Kidney glomerular epithelial cell (primary cell): ENCODE measurements at regions not wholly inside any gene's neighbourhood (a gene's known extent, or its start where the extent isn't known, plus 50 kb on each side); places are given as distances from the start of the nearest gene placed in this dataset.

Experiments used
- DNase-seq: peaks from one replicate; lab custom pipeline; 2025; lab: John Stamatoyannopoulos, UW

DNA sequence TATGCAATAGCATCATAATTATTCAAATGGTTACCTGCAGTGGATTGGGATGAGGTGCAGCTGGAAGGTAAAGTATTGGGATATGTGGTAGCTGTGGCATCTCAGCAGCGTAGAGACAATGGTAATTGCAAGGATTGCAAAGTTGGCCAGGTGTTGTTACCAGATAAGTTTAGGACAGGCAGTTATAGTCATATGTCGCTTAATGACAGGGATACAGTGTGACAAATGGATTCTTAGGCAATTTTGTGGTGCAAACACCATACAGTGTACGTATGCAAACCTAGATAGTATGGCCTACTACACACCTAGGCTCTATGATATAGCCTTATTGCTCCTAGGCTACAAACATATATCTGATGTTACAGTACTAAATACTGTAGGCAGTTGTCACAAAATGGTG is 163.5 kb upstream of the LYZL2 start:
- DNase-seq: no peak

DNA sequence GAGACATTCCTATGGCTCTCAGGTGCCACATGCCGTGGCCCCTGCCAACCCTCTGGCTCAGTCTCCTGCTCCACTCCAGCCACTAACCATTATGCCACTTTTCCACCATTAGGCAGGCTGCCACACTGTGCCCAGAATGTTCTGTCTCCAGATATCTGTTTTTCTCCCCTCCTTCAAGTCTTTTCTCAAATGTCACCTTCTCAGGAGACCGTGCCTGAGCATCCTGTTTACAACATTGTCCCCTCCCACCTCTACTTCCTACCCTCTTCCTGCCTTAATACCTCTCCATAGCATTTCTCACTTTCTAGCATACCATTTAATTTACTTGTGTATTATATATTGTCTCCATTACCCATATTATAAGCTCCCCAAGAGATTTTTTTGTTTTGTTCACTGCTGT is 162.5 kb upstream of the LYZL2 start:
- no peak for DNase-seq

DNA sequence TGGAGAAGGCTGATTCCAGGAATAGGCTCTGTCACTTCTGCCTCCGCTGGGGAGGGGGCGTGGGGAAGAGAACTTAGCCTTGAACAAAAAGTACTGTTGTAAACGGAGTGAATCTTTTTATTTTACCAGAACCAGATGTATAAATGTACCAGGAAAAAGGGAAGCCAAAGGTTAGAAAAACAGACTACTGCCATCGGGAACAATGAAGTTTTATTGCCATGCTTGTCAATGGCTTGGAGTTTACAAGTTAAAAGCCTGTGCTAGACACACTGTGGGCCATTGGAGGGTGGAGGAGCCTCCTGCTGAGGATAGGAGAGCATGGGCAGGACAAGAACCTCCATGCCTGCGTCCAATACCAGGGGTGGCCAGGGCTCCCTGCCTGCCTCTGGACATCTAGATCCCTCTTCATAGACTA is 161.7 kb upstream of the LYZL2 start:
- DNase-seq: no peak

DNA sequence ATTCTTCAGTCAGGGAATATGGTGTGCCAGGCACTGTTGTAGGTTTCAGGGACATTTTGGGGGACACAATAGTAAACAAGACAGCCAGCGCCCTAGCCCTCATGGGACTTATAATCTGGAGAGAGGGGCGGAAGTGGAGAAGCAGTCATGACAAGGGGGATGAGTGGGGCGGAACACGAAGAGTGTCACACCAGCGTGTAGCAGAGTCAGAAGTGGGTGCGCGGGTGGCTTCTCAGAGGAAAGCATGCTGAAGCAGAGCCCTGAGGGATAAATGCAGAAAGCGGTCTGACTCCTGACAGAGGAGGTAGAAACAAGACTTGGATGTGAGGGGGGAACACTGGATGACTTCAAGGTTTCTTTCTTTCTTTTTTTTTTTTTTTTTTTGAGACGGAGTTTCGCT is 160.3 kb upstream of the LYZL2 start:
- DNase-seq: no peak

DNA sequence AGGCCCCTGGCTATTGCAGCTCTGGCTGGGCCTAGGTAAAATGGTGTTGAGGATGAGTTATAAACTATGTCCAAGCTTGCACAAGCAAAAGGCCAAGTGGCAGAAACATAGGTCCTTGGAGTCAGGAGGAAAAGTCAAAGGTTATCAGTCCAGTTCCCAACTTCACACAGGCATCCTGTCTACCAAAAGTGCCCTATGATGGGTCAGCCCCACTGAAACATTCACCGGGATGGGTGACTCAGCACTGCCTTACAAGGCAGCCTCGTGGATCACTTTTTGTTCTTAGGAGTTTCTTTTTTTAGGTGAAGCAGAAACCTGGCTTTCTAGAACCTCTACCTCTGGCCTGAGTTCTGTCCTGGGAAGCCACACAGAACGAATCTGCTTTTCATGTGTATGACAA is 158.8 kb upstream of the LYZL2 start:
- DNase-seq: no peak

DNA sequence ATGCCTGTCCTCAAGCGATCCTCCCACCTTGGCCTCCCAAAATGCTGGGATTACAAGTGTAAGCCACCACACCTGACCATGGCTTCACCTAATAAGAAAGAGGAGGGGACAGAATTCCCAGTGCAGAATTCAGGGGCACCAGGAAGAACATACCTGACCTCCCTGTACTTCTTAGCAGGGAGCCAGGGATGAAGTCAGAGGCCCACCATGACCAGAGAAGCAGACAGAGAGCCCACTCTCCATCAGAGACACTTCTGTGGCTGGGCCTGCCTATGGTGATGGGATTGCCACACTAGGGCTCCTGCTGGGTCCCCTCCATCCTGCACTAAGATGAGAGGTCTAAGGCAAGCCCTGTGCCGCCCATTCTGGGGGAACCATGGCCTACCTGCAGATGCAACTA is 157.4 kb upstream of the LYZL2 start:
- no peak for DNase-seq

DNA sequence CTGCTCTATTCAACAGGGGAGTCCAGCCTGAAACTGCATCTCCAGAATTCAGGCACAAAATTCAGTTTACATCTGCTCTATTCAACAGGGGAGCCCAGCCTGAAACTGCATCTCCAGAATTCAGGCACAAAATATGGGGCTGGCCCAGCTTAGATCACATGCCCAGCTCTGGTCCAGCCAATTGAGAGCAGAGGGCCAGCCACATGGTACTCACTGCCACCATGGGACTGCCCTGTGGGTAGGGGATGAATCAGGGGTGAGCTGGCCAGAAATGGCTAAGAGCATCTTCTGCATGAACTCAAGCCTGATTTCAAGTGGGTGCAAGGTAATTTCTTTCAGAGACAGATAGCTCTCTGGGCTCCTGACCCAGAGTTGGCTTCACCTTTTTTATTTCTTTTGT is 156.6 kb upstream of the LYZL2 start:
- DNase-seq: no peak

DNA sequence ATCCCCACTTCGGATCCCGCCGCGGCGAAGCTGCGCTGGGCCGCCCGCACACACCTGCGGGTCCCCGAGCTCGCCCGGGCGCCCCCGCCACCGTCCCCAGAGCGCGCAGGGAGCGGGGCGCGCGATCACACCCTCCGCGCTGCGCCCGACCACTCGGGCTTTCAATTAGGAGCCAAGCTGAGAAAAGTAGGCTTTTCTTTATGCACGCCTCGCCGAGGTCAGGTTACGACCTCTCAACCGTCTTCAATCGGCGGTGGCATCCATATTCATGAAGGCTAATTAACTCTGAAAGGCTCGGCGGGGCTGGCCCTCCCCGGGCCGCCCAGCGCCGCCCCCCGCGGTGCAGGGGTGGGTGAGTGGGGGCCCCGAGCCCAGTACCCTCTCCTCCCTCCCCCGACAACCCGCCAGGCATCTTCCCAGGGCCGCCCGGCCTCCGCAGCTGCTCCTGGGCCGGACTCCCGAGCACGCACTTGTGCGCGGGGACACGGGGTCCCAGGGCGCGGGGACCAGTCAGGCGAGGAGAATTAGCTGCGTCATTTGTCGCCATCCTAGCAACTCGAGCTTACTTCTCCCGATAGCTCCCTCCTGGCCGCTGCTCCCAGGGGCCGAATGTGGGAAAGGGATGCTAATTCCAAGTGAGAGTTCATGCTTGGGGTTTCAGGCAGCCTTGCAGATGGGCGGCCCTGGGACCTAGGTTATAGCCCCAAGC is 155.5 kb upstream of the LYZL2 start:
- DNase-seq: no peak

DNA sequence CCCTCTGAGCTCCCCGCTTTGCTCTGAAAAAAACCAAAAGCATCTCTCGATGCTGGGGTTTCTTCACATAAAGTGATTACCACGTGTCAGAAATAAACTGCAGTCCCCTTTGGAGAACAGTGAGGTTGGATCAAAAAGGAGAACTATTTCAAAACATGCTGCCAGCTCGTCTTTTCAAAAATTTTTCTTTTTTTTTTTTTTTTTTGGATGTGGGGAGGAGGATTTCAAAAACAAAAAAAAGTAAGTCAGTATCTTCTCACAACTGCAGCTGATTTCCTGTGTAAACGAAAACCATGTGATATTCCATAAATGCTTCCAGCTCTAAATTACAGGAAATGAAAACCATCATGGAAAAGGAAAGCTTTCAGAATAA is 155.0 kb upstream of the LYZL2 start:
- DNase-seq: no peak

DNA sequence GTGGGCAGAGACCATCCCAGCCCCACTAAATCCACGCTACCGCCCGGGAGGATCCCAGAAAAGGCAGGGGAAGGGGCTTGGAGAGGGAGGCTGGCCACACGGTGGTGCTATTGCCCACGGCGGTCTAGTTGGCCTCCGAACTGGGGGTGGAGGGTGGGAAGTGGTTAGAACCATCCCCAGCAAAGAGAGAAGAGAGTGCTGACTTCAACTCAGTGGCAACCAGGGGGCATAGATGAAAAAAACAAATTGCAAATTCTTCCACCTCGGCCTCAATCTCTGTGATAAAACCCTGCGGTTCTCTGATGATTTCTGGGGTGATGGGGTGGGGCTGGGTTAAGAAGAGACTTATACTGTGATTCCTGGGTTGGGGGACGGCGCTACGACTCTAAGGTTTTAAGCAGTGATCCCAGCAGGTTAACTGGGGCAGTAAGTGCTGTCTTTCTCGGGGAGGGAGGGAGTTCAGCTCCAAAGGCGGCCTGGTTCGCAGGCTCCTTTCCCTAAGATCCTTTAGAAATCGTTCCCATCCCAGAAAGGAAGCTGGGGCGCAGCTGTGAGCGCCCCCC is 154.5 kb upstream of the LYZL2 start:
- peak; percentile 73 for DNase-seq

DNA sequence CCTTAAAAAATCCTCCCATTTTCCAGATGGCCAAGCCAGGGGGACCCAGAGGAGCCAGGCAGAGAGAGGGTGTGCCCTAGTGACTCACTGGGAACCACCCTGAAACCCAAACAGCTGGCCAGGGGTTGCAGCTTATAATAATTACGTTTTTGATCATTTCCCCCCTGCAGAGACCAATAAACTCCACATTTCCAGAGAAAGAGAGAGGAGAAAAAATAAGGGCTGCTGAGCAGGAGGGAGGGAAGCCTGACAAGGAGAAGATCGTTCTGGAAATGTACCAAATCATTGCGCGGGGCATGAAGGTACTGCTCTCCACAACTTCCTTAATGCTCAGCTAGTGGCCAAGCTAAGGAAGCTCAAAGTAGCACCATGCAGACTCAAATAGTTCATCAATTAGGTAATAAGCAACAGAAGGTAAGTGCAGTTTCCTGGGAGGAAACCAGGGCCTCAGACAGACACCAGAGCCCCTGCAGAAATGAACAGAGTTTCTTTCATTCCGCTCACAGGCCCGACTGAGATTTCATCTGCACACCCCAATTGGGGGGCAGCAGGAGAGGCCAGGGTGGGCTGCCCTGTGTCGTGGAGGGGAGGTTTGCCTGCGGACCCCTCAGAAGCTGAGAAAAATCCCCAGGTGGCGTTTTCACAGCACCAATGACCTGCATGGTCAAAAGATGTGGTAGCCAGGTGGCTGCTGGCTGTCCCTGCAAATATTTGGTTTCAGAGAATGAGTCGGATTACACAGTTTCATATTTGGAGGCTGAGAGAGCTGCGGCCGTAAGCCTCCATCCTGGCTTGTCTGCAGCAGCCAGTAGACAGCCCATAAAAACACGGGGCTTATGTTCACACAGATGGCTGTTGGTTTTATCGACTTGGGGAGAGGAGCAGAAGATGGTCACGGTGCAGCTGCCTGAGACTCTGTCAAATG is 153.2 kb upstream of the LYZL2 start:
- no peak for DNase-seq

DNA sequence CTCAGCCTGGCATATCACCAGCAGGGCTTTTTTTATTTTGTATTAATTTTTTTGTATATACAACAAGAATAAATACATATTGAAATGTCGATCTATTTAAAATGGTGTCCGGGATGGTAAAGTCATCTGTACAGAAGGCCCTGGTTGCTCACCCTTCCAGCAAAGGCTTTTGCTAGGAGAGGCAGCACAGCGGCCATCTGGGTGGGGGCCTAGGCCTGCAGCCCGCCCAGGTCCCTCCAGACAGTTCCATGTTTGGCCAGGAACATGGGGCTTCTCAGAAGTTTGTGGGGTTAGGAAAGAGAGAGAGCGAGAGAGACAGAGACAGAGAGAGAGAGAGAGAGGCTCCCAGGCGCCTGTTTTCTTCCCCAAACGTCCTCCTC is 152.6 kb upstream of the LYZL2 start:
- no peak for DNase-seq

DNA sequence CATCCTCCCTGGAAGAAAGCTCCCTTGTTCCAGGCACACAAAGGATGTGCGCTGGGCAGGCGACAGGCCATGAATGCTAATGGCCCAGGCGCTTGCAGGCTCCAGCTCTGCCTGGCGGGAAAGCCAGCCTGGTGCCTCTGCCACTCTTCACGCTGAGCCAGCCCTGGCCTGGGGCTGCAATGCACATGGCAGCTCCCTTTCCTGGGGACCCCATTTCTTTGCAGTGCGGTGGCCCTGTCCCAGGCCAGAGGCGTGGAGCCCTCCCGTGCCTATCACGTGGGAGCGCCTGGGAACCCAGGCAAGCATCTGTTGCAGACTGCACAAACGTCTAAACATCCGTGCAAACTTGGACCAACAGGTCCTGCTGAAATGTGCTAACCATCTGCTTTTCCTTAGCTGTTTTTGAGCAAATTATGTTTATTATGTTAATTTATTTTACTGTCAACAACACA is 152.1 kb upstream of the LYZL2 start:
- no peak for DNase-seq

DNA sequence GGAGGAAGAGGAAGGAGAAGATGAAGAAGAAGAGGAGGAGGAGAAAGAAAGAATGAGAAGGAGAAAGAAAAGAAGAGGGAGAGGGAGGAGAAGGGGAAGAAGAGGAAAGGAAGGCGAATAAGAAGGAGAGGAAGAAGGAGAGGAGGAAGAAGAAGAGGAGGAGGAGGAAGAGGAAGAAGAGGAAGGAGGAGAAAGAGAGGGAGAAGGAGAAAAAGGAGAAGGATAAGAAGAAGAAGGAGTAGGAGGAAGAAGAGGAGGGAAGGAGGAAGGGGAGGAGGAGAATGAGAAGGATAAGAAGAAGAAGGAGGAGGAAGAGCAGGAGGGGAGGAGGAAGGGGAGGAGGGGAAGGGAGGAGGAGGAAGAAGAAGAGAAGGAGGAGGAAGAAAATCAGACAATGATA is 149.2 kb upstream of the LYZL2 start:
- DNase-seq: no peak

DNA sequence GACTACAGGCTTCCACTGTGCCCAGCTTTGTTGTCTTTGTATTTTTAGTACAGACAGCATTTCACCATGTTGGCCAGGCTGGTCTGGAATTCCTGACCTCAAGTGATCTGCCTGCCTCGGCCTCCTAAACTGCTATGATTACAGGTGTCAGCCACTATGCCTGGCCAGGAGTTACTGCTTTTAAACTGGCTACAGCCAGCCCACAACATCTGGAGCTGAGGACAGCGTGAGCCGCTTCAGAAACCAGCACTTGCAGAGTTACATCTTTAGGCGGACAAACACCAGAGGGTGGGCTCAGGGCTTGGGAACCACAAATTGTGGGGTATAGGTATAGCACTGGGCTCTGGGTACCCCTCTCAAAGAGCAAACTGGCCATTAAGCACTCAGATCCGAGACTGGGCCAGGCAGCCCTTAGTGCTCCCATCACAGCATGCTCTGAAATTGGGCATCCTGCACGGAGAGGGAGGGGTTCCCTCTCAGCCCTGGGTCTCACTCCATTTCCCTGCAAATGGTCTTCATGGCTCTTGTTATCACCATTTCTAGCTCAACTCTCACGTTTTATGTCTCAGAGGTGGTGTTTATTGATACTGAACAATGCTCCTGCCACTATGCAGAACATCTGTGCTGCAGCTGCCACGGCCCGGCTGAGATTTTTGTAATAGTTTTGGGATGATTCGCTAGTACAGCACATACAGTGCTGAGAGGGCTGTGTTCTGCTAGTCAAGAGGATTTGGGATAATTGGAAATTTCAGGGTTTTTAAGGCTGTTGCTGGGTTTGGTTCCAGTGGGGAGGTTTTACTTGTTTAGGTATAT is 146.4 kb upstream of the LYZL2 start:
- DNase-seq: no peak

DNA sequence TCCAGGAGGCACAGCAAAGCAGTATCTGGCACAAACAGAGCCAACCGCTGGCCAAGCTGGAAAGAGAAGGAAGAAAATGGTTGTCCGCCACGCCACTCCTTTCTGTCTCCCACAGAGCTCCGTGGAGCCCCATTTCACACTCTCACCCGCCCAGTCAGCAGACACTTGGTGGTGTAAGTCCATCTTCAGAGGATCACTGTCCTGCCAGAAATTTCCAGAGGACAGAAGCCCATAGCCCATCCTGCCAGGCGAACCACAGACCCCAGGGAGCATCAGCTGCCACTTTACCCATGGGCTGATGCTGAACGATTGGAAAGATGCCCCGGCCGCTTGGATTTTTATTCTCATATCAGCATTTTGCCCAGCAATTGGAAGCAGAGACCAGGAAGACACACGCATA is 144.7 kb upstream of the LYZL2 start:
- DNase-seq: no peak

DNA sequence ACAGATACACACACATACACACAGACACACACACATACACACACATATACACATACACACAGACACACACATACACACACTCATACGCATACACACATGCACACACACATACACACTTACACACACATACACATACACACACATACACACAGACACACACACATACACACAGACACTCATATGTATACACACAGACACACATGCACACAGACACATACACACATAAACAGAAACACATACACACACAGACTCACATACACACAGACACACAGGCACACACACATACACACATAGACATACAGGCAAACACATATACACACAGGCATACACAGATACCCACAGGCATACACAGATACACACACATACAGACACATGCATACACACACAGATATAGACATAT is 143.9 kb upstream of the LYZL2 start:
- no peak for DNase-seq

DNA sequence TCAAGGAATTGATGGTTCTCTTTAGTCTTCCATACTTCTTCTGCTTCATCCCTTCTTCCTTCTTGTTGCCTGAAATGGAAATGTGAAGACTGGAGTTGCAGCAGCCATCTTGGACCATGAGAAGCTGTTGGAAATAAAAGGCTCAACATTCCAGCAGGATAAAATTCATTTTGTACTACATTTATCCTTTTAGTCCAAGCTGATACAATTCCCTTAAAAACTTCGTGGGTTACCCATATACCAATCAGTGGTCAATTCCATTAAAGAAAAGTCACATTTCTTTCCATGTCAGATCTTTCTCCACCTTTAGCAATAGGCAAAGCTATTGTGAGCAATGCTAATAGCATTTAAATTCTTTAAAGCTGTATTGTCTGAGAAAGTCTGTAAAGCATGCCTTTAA is 141.3 kb upstream of the LYZL2 start:
- no peak for DNase-seq

DNA sequence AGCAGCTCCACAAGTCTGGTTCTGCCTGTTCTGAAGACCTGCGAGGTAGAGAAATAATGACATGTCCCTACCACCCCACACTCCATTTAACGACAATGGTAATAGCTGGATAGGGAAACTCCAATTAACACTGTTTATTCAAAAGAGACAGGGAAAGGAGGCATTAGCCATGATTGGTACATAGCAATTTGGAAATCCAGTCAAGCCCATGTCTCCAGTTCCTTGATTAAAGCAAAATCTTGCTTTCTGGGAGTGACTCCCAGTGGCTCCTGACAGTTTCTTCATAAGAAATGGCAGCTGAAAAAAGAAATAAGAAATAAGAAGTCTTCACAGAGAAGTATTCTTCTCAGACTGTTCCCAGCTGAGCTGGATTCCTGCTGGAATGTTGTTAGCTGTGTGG is 140.7 kb upstream of the LYZL2 start:
- no peak for DNase-seq

DNA sequence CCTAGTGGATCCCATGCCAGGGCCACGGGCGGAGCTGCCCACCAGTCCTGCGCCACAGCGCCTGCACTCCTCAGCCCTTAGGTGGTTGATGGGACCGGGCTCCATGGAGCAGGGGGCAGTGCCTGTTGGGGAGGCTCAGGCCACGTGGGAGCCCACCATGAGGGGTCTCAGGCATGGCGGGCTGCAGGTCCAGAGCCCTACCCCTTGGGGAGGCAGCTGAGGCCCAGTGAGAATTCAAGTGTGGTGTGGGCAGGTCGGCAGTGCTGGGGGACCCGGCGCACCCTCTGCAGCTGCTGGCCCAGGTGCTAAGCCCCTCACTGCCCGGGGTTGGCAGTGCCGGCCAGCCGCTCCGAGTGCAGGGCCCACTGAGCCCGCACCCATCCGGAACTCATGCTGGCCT is 139.8 kb upstream of the LYZL2 start:
- no peak for DNase-seq

DNA sequence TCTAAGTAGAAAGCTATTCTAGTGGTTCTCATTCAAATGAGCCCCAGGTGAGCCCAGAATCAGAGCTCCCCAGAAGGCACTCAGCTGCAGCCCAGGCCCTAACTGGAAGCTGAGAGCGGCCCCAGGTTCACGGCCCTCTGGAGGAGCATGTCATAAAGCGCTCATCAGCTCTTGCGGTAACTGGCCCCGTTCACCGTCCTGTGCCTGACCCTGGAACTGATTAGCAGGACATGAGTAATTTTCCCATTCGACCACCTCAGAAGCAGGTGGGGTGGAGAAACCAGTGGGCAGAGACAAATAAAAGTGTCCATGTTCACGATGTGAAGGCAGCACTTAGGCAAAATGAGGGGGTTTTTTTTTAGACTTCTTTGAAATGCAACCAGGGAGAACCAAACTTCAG is 136.1 kb upstream of the LYZL2 start:
- no peak for DNase-seq

DNA sequence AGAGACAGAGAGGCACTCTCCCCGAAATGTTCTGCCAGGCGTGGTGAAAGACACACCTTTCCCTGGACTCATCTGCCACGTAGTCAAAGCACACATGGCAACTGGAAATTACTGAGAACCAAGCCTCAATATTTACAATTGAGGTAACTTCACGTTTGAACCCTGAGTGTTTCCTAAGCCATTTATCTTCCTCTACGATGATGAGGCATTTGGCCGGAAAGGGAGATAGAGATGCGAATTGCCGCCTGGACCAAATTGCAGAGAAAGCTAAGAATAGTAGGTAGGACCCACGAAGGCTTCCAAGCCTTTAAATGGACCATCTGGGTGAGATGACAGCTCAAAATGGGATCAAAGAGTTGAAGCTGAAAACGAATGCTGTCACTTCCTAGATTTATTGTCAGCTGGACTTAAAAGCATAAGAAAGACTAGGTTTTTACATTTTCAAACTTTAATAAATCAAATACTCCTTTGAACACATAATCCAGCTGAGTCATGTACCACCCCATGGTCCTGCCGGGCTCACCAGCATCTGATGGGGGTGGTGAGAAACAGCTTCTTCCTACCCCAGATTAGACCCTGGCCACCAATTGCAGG is 135.6 kb upstream of the LYZL2 start:
- DNase-seq: no peak
